ENCODE measurements at regions not wholly inside any gene's neighbourhood (a gene's known extent, or its start where the extent isn't known, plus 50 kb on each side); places are given as distances from the start of the nearest gene placed in this dataset.

GRCh38 chr2:63785096-63785495 lies 56.6 kb upstream of the UGP2 start:
- H3K4me2 ChIP-seq: no peak overlapping the region
- no peak overlapping the region for H3K9ac ChIP-seq
- no peak for TF ChIP-seq MAX (IDR thresholded peaks at IDR 0.05; ENCODE audit: low read depth)
- no peak for TF ChIP-seq JUND (IDR thresholded peaks at IDR 0.05)
- TF ChIP-seq YY1 (IDR thresholded peaks at IDR 0.05; ENCODE audit: low read depth): no peak
- no peak for TF ChIP-seq CHD2 (IDR thresholded peaks at IDR 0.05; ENCODE audit: low read length, partially characterized antibody)
- TF ChIP-seq RXRA (IDR thresholded peaks at IDR 0.05; ENCODE audit: borderline replicate concordance, low read depth): no peak
- TF ChIP-seq, protein P1, sequence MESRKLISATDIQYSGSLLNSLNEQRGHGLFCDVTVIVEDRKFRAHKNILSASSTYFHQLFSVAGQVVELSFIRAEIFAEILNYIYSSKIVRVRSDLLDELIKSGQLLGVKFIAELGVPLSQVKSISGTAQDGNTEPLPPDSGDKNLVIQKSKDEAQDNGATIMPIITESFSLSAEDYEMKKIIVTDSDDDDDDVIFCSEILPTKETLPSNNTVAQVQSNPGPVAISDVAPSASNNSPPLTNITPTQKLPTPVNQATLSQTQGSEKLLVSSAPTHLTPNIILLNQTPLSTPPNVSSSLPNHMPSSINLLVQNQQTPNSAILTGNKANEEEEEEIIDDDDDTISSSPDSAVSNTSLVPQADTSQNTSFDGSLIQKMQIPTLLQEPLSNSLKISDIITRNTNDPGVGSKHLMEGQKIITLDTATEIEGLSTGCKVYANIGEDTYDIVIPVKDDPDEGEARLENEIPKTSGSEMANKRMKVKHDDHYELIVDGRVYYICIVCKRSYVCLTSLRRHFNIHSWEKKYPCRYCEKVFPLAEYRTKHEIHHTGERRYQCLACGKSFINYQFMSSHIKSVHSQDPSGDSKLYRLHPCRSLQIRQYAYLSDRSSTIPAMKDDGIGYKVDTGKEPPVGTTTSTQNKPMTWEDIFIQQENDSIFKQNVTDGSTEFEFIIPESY (IDR thresholded peaks at IDR 0.05; ENCODE audit: borderline replicate concordance, low read depth): no peak
- TF ChIP-seq SIN3A (IDR thresholded peaks at IDR 0.05; ENCODE audit: borderline replicate concordance, low read depth, low read length): no peak
- no peak for TF ChIP-seq FOXM1 (IDR thresholded peaks at IDR 0.05; ENCODE audit: low read depth)
- no peak for TF ChIP-seq NFIC (IDR thresholded peaks at IDR 0.05; ENCODE audit: borderline replicate concordance)
- no peak for TF ChIP-seq SMC3 (IDR thresholded peaks at IDR 0.05; ENCODE audit: low read depth, low read length)
- TF ChIP-seq RFX5 (IDR thresholded peaks at IDR 0.05; ENCODE audit: low read length): no peak
- no peak for TF ChIP-seq RAD21 (IDR thresholded peaks at IDR 0.05; ENCODE audit: low read length)
- TF ChIP-seq NRF1 (IDR thresholded peaks at IDR 0.05; ENCODE audit: low read depth, low read length): no peak
- TF ChIP-seq REST (IDR thresholded peaks at IDR 0.05; ENCODE audit: low read depth, low read length): no peak
- TF ChIP-seq, protein P2, sequence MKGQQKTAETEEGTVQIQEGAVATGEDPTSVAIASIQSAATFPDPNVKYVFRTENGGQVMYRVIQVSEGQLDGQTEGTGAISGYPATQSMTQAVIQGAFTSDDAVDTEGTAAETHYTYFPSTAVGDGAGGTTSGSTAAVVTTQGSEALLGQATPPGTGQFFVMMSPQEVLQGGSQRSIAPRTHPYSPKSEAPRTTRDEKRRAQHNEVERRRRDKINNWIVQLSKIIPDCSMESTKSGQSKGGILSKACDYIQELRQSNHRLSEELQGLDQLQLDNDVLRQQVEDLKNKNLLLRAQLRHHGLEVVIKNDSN (IDR thresholded peaks at IDR 0.05; ENCODE audit: borderline replicate concordance, low read depth): no peak
- H3K36me3 ChIP-seq (replicated peaks in 1 of 2; ENCODE audit: control insufficient read depth in 1 of 2, insufficient read depth in 2 of 2, low read length in 1 of 2): no peaks in the 10 kb centered on the region
- H3K9me3 ChIP-seq: no peaks in the 10 kb centered on the region
- no peak overlapping the region for H3K27ac ChIP-seq (ENCODE audit: low read depth in 2 of 2, low read length in 1 of 2)
- no peaks in the 10 kb centered on the region for H3K79me2 ChIP-seq (ENCODE audit: insufficient read depth)
- DNase-seq: no peak
- 94% methylated on average over 1 of the region's 1 CpG for whole genome bisulfite sequencing (ENCODE audit: low lambda C conversion rate)
- H4K20me1 ChIP-seq (ENCODE audit: insufficient read depth): no peaks in the 10 kb centered on the region
- ChIA-PET CTCF (interaction anchor here (1.3 kb wide), 1 partner anchor 86 kb away, joined by 4 read pairs; no protein-coding TSS in a partner anchor), POLR2A (no interaction called here)
- H3K4me1 ChIP-seq (ENCODE audit: control insufficient read depth in 1 of 2, insufficient read depth in 2 of 2, low read depth in 1 of 2, low read length in 1 of 2): peaks cover 5 to 11% of the 10 kb centered on the region in 2 experiments
- no peak overlapping the region for H2AFZ ChIP-seq (ENCODE audit: low read depth)
- H3K9me2 ChIP-seq: no peaks in the 10 kb centered on the region
- peaks cover 12% of the 10 kb centered on the region for H3F3A ChIP-seq (replicated peaks; ENCODE audit: insufficient read depth)
- H3K27me3 ChIP-seq (ENCODE audit: insufficient read depth): no peaks in the 10 kb centered on the region
- H3K4me3 ChIP-seq (ENCODE audit: low read depth in 2 of 2, low read length in 1 of 2): no peak overlapping the region

Measured in SK-N-SH (cell line).